IMR-90 (cell line): ENCODE measurements at regions not wholly inside any gene's neighbourhood (a gene's known extent, or its start where the extent isn't known, plus 50 kb on each side); places are given as distances from the start of the nearest gene placed in this dataset.

Experiments
- ATAC-seq: fragments of 200-7000 bp; cut with Tn5 transposase; 2 replicates; pipeline ENCODE4 v1.9.1; 2020; ENCODE audit warnings: low read depth, mild to moderate bottlenecking, moderate library complexity
- BruUV-seq: library from RNA; stranded (reverse); fragments of 400-500 nt; replicated peaks from 2 replicates; lab custom pipeline; 2021; lab: Mats Ljungman, UMichigan
- CTCF ChIA-PET: fragments of 300-600 bp; formaldehyde crosslinking; extraction: SDS; loops from one replicate; lab custom pipeline; 2021; ENCODE audit warnings: antibody characterized with exemption; lab: Yijun Ruan, JAX
- POLR2A ChIA-PET: fragments of 300-600 bp; sonication (Branson Sonifier 250); formaldehyde crosslinking; loops from one replicate; lab custom pipeline; 2022; ENCODE audit warnings: antibody characterized with exemption; ENCODE audit not compliant: unreplicated experiment; lab: Charles Lee
- DNase-seq: peaks from one replicate; pipeline ENCODE4 v3.0.0; 2013
- H2AFZ ChIP-seq: replicated peaks from 2 replicates; pipeline ENCODE3; 2013; ENCODE audit warnings: low read length, mild to moderate bottlenecking; ENCODE audit not compliant: poor library complexity
- H2AK5ac ChIP-seq: 2 replicates; pipeline ENCODE4 v1.6.1; 2013; ENCODE audit warnings: low read depth, low read length, inconsistent platforms
- H2AK9ac ChIP-seq: replicated peaks from 2 replicates; pipeline ENCODE3; 2013; ENCODE audit warnings: mild to moderate bottlenecking, low read depth, low read length, moderate library complexity; ENCODE audit not compliant: poor library complexity
- H2BK120ac ChIP-seq: 2 replicates; pipeline ENCODE4 v1.6.1; 2013; ENCODE audit warnings: low read depth, low read length, inconsistent platforms
- H2BK15ac ChIP-seq: 3 replicates; pipeline ENCODE4 v1.6.1; 2013; ENCODE audit warnings: low read depth, low read length, inconsistent platforms
- H2BK20ac ChIP-seq: 2 replicates; pipeline ENCODE4 v1.6.1; 2013; ENCODE audit warnings: low read depth, mild to moderate bottlenecking, inconsistent platforms, low read length, moderate library complexity
- H2BK5ac ChIP-seq: 2 replicates; pipeline ENCODE4 v1.6.1; 2013; ENCODE audit warnings: mild to moderate bottlenecking, low read depth, low read length, inconsistent platforms; ENCODE audit not compliant: poor library complexity, severe bottlenecking
- H3K14ac ChIP-seq: replicated peaks from 2 replicates; pipeline ENCODE4 v1.6.1; 2013; ENCODE audit warnings: low read depth, low read length, inconsistent platforms
- H3K18ac ChIP-seq: 2 replicates; pipeline ENCODE4 v1.6.1; 2013; ENCODE audit warnings: low read depth, low read length, control low read depth
- H3K23ac ChIP-seq: 2 replicates; pipeline ENCODE4 v1.6.1; 2013; ENCODE audit warnings: low read depth, low read length, inconsistent platforms
- H3K27ac ChIP-seq: 2 replicates; pipeline ENCODE4 v1.5.1; 2013; ENCODE audit warnings: mild to moderate bottlenecking, control low read depth, low read length; ENCODE audit not compliant: insufficient read depth
- H3K27me3 ChIP-seq: 2 replicates; pipeline ENCODE4 v1.6.1; 2013; ENCODE audit warnings: low read length; ENCODE audit not compliant: control insufficient read depth, insufficient read depth
- H3K36me3 ChIP-seq: 2 replicates; pipeline ENCODE4 v1.6.1; 2013; ENCODE audit warnings: low read length, mixed read lengths; ENCODE audit not compliant: control insufficient read depth, insufficient read depth
- H3K4ac ChIP-seq: 2 replicates; pipeline ENCODE4 v1.6.1; 2013; ENCODE audit warnings: low read depth, low read length, inconsistent platforms
- H3K4me1 ChIP-seq: 2 replicates; pipeline ENCODE4 v1.6.1; 2013; ENCODE audit warnings: low read length, mixed read lengths; ENCODE audit not compliant: control insufficient read depth, insufficient read depth
- H3K4me2 ChIP-seq: 2 replicates; pipeline ENCODE4 v1.6.1; 2013; ENCODE audit warnings: low read depth, mild to moderate bottlenecking, control low read depth, low read length, moderate library complexity
- H3K4me3 ChIP-seq: 2 replicates; pipeline ENCODE4 v1.5.1; 2013; ENCODE audit warnings: low read depth, mild to moderate bottlenecking, control low read depth, low read length, moderate library complexity; ENCODE audit not compliant: insufficient read depth
- H3K56ac ChIP-seq: 2 replicates; pipeline ENCODE4 v1.6.1; 2013; ENCODE audit warnings: low read length, inconsistent platforms; ENCODE audit not compliant: insufficient read depth; ENCODE audit errors: extremely low read depth
- H3K79me1 ChIP-seq, 2 experiments: 2 replicates each; pipeline ENCODE4 v1.6.1; 2013; ENCODE audit warnings: low read length in 2 of 2, inconsistent platforms in 1 of 2, low read depth in 1 of 2
- H3K9ac ChIP-seq: 2 replicates; pipeline ENCODE4 v1.6.1; 2013; ENCODE audit warnings: low read depth, low read length, control low read depth
- H3K9me1 ChIP-seq: 2 replicates; pipeline ENCODE4 v1.6.1; 2013; ENCODE audit warnings: low read length, inconsistent platforms; ENCODE audit not compliant: insufficient read depth
- H3K9me3 ChIP-seq: 2 replicates; pipeline ENCODE4 v1.6.1; 2013; ENCODE audit warnings: low read length; ENCODE audit not compliant: control insufficient read depth, insufficient read depth
- H4K20me1 ChIP-seq: 2 replicates; pipeline ENCODE4 v1.6.1; 2013; ENCODE audit warnings: low read length, inconsistent platforms; ENCODE audit not compliant: insufficient read depth
- H4K5ac ChIP-seq: 2 replicates; pipeline ENCODE4 v1.6.1; 2013; ENCODE audit warnings: mild to moderate bottlenecking, low read depth, low read length, control low read depth
- H4K8ac ChIP-seq, 2 experiments: 2 replicates each; pipeline ENCODE4 v1.6.1; 2013; ENCODE audit warnings: low read depth in 2 of 2, low read length in 2 of 2, control low read depth in 1 of 2, inconsistent platforms in 1 of 2
- H4K91ac ChIP-seq: 2 replicates; pipeline ENCODE4 v1.6.1; 2013; ENCODE audit warnings: low read depth, low read length, inconsistent platforms; ENCODE audit not compliant: insufficient read depth
- BHLHE40 ChIP-seq: fragments of 150-350 bp; IDR thresholded peaks from 2 replicates; pipeline ENCODE4 v1.6.1; 2016; ENCODE audit warnings: mild to moderate bottlenecking, low read depth, low read length
- CHD1 ChIP-seq: IDR thresholded peaks from 2 replicates; pipeline ENCODE4 v1.6.1; 2012; ENCODE audit warnings: low read depth, low read length, improper control_type of control experiment
- ELK1 ChIP-seq: fragments of 150-350 bp; IDR thresholded peaks from 2 replicates; pipeline ENCODE4 v1.6.1; 2016; ENCODE audit warnings: low read depth, mild to moderate bottlenecking, low read length, moderate library complexity, borderline replicate concordance
- NFE2L2 ChIP-seq: fragments of 150-350 bp; IDR thresholded peaks from 2 replicates; pipeline ENCODE4 v1.6.1; 2016; ENCODE audit warnings: low read depth, mild to moderate bottlenecking, low read length
- RAD21 ChIP-seq: IDR thresholded peaks from 2 replicates; pipeline ENCODE4 v1.6.1; 2012; ENCODE audit warnings: low read length, improper control_type of control experiment
- RFX5 ChIP-seq: IDR thresholded peaks from 2 replicates; pipeline ENCODE4 v1.8.0; 2012; ENCODE audit warnings: low read depth, mild to moderate bottlenecking, low read length, moderate library complexity
- SMC3 ChIP-seq: fragments of 150-350 bp; IDR thresholded peaks from 2 replicates; pipeline ENCODE4 v1.6.1; 2016; ENCODE audit warnings: low read depth, mild to moderate bottlenecking, antibody characterized with exemption, low read length, moderate library complexity
- USF2 ChIP-seq: fragments of 150-350 bp; IDR thresholded peaks from 2 replicates; pipeline ENCODE4 v1.6.1; 2017; ENCODE audit warnings: mild to moderate bottlenecking, antibody characterized with exemption, low read length, low read depth
- WGBS, 2 experiments: methylation state at CpG; one replicate each; pipeline versions ENCODE4 v1.1.5 to v1.1.7; 2013; ENCODE audit warnings: missing lambda C conversion rate in 2 of 2; ENCODE audit not compliant: insufficient read length in 1 of 2; ENCODE audit errors: extremely low coverage in 2 of 2; 5-methylcytosine and 5-hydroxymethylcytosine counted together
- dilution Hi-C: fragments of 300-500 bp; cut with HindIII; formaldehyde crosslinking; loops from one replicate; pipeline ENCODE4 v1.14.3; 2018; ENCODE audit warnings: low sequenced_read_pairs; ENCODE audit not compliant: unreplicated experiment
- in situ Hi-C: fragments of 300-500 bp; cut with MboI; formaldehyde crosslinking; loops from 3 replicates; pipeline ENCODE4 v1.14.3; 2019; ENCODE audit warnings: low sequenced_read_pairs, inconsistent platforms, mixed read lengths
- intact Hi-C: fragments of 100-400 bp; cut with micrococcal nuclease; formaldehyde crosslinking; loops from 2 replicates; pipeline ENCODE4 v1.10.0; 2022

- dilution Hi-C loops: no loop called here
- Histone ChIP-seq H3K4ac (no peak overlapping the region), H2AFZ (no peak overlapping the region), H3K56ac (no peak overlapping the region), H2AK9ac (no peak overlapping the region), H4K91ac (no peak overlapping the region), H3K9me3 (peaks cover 16% of the 10 kb centered on the region), H3K27me3 (no peaks in the 10 kb centered on the region), H4K20me1 (no peaks in the 10 kb centered on the region), H3K4me2 (no peak overlapping the region), H3K23ac (no peak overlapping the region), H4K8ac (no peak overlapping the region), H3K18ac (no peak overlapping the region), H2BK20ac (no peak overlapping the region), H3K4me1 (no peaks in the 10 kb centered on the region), H3K4me3 (no peak overlapping the region), H3K9ac (no peak overlapping the region), H4K5ac (no peak overlapping the region), H3K9me1 (no peaks in the 10 kb centered on the region), H2BK120ac (no peak overlapping the region), H3K36me3 (no peaks in the 10 kb centered on the region), H3K27ac (no peak overlapping the region), H2BK15ac (no peak overlapping the region), H3K14ac (no peak overlapping the region), H2BK5ac (no peak overlapping the region), H2AK5ac (no peak overlapping the region), H3K79me1 (no peaks in the 10 kb centered on the region)
- ChIA-PET POLR2A (no interaction called here), CTCF (no interaction called here)
- WGBS, 2 experiments: no CpG with 5 or more reads among the region's 8 CpGs
- DNase-seq (no peak), ATAC-seq (no peak)
- BruUV-seq: no TSS peak
- TF ChIP-seq NFE2L2 (no peak), RFX5 (no peak), CHD1 (no peak), SMC3 (no peak), BHLHE40 (no peak), RAD21 (no peak), USF2 (no peak), ELK1 (no peak)
- intact Hi-C loops: no loop called here
- in situ Hi-C loops: no loop called here
Observed at GRCh38 chr5:166786889-166787288, 1504.6 kb upstream of the WWC1 start.
